HL-60/S4 treated with retinoic acid at 250 ng/mL for 4 days and 3 days (cell line): ENCODE measurements at regions not wholly inside any gene's neighbourhood (a gene's known extent, or its start where the extent isn't known, plus 50 kb on each side); places are given as distances from the start of the nearest gene placed in this dataset.
"Not testable (repeated sequence)": the region's sequence is repeated elsewhere in the genome, so short reads cannot be mapped to it uniquely, and the experiment has no call there.

Experiments
- in situ Hi-C: fragments of 300-500 bp; cut with MboI; formaldehyde crosslinking; loops from 2 replicates; pipeline ENCODE4 v1.7.0; 2022; ENCODE audit warnings: low sequenced_read_pairs

GRCh38 chr14:34055157-34055950 lies 104.5 kb upstream of the EGLN3 start:
- in situ Hi-C loops: no loop called here

GRCh38 chr14:34053666-34054065 lies 102.8 kb upstream of the EGLN3 start:
- in situ Hi-C loops: no loop called here

DNA sequence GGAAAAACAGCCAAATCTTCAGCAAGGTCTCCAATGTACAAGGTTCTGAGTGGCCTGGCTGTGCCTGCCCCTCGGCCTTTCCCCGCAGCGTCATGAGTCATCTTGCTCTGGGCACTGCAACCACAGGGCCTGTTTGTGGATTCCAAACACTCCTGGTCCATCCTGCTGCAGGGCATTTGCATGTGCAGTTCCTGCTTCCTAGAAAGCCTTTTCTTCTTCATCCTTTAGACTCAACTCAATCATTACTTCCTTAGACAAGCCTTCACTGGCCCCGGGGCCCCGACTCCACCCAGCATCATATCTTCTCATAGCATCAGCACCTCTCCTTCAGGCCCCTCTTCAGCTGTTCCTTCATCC lies 101.8 kb upstream of the EGLN3 start:
- in situ Hi-C loops: no loop called here

DNA sequence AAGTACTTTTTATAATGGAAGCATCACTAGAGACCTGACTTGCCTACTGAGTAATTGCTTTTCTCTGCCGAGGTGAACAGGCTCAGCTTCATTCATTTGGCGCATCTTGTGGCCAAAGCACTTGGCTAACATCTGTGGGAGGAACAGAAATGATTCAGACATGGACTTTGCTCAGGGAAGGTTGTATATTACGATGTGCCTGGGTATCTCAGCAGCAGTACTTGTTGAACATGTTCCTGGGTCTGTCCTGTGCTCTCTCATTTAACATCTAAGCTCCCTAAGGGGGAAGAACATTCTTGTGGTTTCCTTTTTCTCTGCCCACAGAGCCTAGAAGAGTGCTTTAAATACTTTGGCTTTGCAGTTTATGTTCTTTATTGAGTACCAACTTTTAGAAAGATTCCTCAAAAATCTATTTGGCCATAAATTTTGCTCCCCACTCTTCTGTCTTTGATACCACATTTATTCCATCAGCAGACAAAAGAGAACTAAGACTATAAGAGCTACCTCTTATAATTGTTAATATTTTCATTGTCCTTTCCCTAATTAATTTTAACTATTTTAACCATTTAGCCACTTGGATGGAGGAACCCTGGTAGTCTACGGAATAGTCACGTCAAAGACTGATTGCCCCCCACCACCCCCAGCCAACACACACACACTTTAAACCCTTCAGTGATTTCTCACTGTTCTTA lies 101.2 kb upstream of the EGLN3 start:
- in situ Hi-C loops: no loop called here

DNA sequence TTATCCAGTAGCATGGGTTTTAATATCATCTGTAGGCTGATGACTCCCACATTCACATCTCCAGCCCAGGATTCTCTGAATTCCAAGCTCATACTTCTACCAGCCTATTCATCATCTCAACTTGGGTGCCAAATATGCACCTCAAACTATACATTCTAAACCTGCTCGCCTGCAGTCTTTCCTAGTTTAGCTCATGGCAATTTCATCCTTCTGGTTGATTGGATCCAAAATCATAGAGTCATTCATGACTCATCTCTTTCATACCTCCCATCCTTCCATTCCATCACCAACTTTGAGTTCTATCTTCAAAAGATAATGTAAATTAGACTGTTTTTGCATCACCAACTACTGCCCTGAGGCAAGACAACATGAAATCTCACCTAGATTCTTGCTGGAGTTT lies 99.7 kb upstream of the EGLN3 start:
- in situ Hi-C loops: no loop called here

- in situ Hi-C loops: no loop called here
Observed at GRCh38 chr14:34049790-34050189, 98.9 kb upstream of the EGLN3 start.

- in situ Hi-C loops: not testable (repeated sequence)
Observed at GRCh38 chr14:34049187-34049586, 98.3 kb upstream of the EGLN3 start.

- in situ Hi-C loops: no loop called here
Observed at GRCh38 chr14:34046799-34047520, 96.1 kb upstream of the EGLN3 start.

- in situ Hi-C loops: no loop called here
Observed at GRCh38 chr14:34044666-34045306, 93.9 kb upstream of the EGLN3 start.

GRCh38 chr14:34044373-34044637 lies 93.4 kb upstream of the EGLN3 start:
- in situ Hi-C loops: no loop called here

GRCh38 chr14:34043627-34044372 lies 92.9 kb upstream of the EGLN3 start:
- in situ Hi-C loops: no loop called here

DNA sequence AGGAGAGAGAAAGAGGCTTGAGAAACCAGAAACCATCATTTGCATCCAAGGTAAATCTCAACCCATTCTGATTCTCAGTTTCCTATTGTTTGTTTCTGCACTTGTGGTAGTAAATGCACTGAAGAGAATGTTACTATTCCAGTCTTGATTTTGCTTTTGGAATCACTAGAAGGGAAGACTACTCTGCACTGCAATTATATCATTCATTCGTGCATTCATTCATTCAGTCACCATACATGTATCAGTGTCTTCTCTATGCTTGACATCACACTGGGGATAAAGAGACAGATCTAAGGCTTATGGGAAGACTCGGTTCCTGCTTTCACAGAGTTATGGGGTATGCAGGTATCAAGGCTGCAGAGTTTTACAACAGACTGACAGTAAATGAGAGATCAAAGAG lies 90.3 kb upstream of the EGLN3 start:
- in situ Hi-C loops: no loop called here

GRCh38 chr14:34040766-34041165 lies 89.9 kb upstream of the EGLN3 start:
- in situ Hi-C loops: no loop called here

- in situ Hi-C loops: no loop called here
Observed at GRCh38 chr14:34039428-34040047, 88.7 kb upstream of the EGLN3 start.

GRCh38 chr14:34038358-34039057 lies 87.6 kb upstream of the EGLN3 start:
- in situ Hi-C loops: no loop called here

DNA sequence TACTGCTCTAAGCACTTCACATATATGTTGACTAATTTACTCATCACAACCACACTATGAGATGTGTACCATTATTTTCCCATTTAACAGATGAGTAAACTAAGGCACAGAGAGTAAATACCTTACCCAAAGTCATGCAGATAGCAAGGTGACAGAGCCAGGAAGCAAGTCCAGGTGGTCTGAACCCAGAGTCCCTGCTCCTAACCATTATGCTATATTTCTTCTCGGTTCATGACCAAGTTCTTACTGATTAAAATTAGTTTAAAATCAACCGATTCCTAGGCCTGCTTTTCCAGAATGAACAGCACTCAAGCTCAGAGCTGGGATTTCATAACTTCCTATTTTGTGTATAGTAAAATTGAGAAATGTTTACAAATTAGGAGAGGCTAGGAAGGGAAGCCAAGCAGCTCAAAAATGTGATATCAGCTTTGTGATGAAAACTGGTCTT lies 85.5 kb upstream of the EGLN3 start:
- in situ Hi-C loops: no loop called here

DNA sequence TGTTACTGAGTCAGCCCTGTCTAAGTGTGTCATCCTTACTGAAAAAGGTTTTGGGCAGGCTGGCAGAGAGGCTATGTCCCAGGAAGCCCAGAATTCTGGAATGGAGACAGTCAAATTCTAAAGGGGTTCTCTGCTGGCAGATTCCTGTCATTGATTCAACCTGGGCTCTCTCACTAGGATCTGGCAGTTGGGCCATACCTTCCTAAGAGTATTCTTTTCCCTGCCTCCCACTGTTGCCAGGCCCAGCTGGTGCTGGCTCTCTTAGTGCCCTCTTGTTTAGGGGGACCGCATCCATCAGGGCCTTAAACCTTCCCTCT lies 85.0 kb upstream of the EGLN3 start:
- in situ Hi-C loops: no loop called here

DNA sequence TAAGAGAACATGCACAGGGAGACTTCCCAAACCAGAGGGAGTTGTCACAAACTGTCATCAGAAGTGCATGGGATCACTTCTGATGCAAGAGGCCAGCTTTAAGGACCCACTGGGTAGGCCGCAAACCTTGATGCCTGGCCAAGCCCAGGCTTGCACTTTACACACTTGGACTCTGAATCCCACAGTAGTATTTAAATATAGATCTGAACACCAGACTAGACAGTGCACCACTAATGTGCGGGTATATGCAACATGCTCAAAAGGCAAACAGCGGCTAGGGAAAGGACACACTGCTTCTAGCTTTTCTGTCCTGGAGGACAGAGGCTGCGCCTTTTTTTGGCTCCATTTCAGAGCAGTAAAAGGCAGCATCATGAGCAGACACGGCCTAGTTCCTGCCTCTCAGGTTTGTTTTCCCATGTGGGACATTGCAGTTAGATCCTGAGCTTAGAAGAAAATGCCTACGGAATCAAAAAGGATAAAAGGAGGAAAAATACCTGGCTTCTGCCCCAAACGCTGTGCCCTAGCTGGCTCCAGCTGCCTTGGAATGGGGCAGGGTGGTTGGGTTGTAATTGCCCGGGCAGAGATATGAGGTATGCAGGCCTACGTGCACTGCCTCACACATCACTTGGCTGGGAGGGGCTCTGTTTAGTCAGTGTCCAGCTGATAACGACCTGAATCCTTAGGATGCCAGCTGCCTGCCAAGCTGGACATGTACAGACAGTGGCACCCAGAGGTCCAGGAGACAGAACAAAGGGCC lies 84.5 kb upstream of the EGLN3 start:
- in situ Hi-C loops: no loop called here

DNA sequence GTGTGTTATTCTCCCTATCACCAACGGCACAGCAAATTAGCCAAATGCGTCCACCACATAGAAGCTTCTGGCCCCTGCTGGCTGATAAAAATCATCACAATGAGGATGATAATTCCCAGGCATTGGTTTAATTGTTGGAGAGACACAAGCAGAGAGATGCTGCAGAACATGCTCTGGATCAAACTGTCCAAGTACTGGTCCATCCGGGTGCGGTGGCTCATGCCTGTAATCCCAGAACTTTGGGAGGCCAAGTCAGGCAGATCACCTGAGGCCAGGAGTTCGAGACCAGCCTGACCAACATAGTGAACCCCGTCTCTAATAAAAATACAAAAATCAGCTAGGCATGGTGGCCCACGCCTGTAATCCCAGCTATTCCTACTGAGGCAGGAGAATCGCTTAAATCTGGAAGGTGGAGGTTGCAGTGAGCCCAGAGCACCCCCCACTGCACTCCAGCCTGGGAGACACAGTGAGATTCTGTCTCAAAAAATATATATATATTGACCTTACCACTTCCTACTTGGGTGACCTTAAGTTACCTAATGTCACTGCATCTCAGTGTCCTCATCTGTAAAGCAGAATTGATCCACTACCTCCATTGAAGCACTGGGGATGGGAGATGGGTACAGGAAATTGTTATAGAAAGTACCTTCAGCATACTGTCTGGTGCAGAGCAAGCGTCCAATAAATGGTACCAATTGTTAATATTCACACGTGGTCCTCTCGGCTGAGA lies 83.7 kb upstream of the EGLN3 start:
- in situ Hi-C loops: no loop called here
